HT-29 (cell line): ENCODE measurements at regions not wholly inside any gene's neighbourhood (a gene's known extent, or its start where the extent isn't known, plus 50 kb on each side); places are given as distances from the start of the nearest gene placed in this dataset.

Experiments
- DNase-seq: peaks from one replicate; pipeline ENCODE4 v3.0.0-alpha.2; 2015; ENCODE audit warnings: low spot score

- no peak for DNase-seq
These were observed 69.8 kb downstream of the CD83 start for GRCh38 chr6:14187406-14187805.

- no peak for DNase-seq
These were observed 71.5 kb downstream of the CD83 start for GRCh38 chr6:14189074-14189473.

GRCh38 chr6:14190191-14190928, 72.8 kb downstream of the CD83 start:
- no peak for DNase-seq

GRCh38 chr6:14190929-14191224, 73.3 kb downstream of the CD83 start:
- no peak for DNase-seq

- no peak for DNase-seq
These were observed 74.2 kb downstream of the CD83 start for GRCh38 chr6:14191761-14192160.

- DNase-seq: no peak
These were observed 74.7 kb downstream of the CD83 start for GRCh38 chr6:14192216-14192788.

GRCh38 chr6:14193524-14193923, 76.0 kb downstream of the CD83 start:
- DNase-seq: no peak

GRCh38 chr6:14194483-14194882, 76.9 kb downstream of the CD83 start:
- DNase-seq: no peak

GRCh38 chr6:14194976-14195375, 77.4 kb downstream of the CD83 start:
- DNase-seq: no peak

- no peak for DNase-seq
These were observed 78.5 kb downstream of the CD83 start for GRCh38 chr6:14196026-14196425.

- no peak for DNase-seq
These were observed 79.5 kb downstream of the CD83 start for GRCh38 chr6:14197118-14197517.

- DNase-seq: no peak
These were observed 82.5 kb downstream of the CD83 start for GRCh38 chr6:14200047-14200446.

GRCh38 chr6:14202947-14203346, 85.4 kb downstream of the CD83 start:
- DNase-seq: no peak

- no peak for DNase-seq
These were observed 88.8 kb downstream of the CD83 start for GRCh38 chr6:14206391-14206790.

GRCh38 chr6:14207448-14207847, 89.9 kb downstream of the CD83 start:
- no peak for DNase-seq

GRCh38 chr6:14209000-14209399, 91.4 kb downstream of the CD83 start:
- DNase-seq: no peak

GRCh38 chr6:14210077-14210476, 92.5 kb downstream of the CD83 start:
- DNase-seq: no peak

GRCh38 chr6:14210663-14211561, 93.3 kb downstream of the CD83 start:
- peak; percentile 86 for DNase-seq

- no peak for DNase-seq
These were observed 94.0 kb downstream of the CD83 start for GRCh38 chr6:14211562-14211942.

GRCh38 chr6:14212020-14212419, 94.4 kb downstream of the CD83 start:
- no peak for DNase-seq

GRCh38 chr6:14212632-14213031, 95.1 kb downstream of the CD83 start:
- DNase-seq: no peak

GRCh38 chr6:14216946-14217684, 99.5 kb downstream of the CD83 start:
- DNase-seq: no peak
